Bronchial epithelial cell (primary cell): ENCODE measurements at regions not wholly inside any gene's neighbourhood (a gene's known extent, or its start where the extent isn't known, plus 50 kb on each side); places are given as distances from the start of the nearest gene placed in this dataset.
A peak's percentile ranks its signal among the peaks of the same experiment; 100 is the strongest.

ENCODE experiments used
- DNase-seq: peaks from one replicate; pipeline ENCODE4 v3.0.0-alpha.2; 2010; ENCODE audit warnings: low read depth
- FAIRE-seq: peaks from 2 replicates; lab custom pipeline; 2011; peaks lifted over from hg19 to GRCh38; lab: Jason Lieb, UNC
- H3K27me3 ChIP-seq: 2 replicates; pipeline ENCODE4 v1.5.1; 2011; ENCODE audit warnings: low read length; ENCODE audit not compliant: control insufficient read depth, insufficient read depth
- H3K36me3 ChIP-seq: 2 replicates; pipeline ENCODE4 v1.5.1; 2011; ENCODE audit warnings: low read length; ENCODE audit not compliant: control insufficient read depth, insufficient read depth
- H3K4me3 ChIP-seq: 2 replicates; pipeline ENCODE4 v1.5.1; 2011; ENCODE audit warnings: mild to moderate bottlenecking, low read depth, low read length, control low read depth
- TF ChIP-seq, protein P1 (sequence below): IDR thresholded peaks from 2 replicates; pipeline ENCODE4 v1.5.1; 2011; ENCODE audit warnings: mild to moderate bottlenecking, moderate library complexity, low read length, control low read depth, inconsistent platforms; ENCODE audit not compliant: insufficient read depth, severe bottlenecking

DNA sequence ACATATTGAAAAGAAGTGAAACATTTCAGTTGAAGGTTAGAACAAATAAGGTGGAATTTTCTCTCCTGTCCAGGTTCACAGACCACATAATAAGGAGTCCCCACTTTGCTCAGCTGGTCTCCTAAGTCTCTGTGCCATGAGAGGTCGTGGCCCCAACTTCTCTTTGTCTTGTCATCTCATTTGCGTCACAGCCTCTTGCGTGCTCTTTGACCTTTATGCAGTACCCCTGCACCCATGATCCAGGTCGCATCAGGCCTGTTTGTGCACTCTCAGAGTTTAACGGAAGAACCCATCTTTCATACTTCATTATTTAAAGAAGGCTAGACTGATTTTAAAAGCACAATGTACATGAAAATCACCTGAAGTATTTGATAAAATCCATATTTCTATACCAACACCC is 110.4 kb upstream of the BMP2 start:
- H3K36me3 ChIP-seq, result no peaks in the 10 kb centered on the region
- FAIRE-seq, result no peak
- H3K27me3 ChIP-seq, result no peaks in the 10 kb centered on the region
- H3K4me3 ChIP-seq, result no peak overlapping the region
- DNase-seq, result no peak
- TF ChIP-seq, protein P1, sequence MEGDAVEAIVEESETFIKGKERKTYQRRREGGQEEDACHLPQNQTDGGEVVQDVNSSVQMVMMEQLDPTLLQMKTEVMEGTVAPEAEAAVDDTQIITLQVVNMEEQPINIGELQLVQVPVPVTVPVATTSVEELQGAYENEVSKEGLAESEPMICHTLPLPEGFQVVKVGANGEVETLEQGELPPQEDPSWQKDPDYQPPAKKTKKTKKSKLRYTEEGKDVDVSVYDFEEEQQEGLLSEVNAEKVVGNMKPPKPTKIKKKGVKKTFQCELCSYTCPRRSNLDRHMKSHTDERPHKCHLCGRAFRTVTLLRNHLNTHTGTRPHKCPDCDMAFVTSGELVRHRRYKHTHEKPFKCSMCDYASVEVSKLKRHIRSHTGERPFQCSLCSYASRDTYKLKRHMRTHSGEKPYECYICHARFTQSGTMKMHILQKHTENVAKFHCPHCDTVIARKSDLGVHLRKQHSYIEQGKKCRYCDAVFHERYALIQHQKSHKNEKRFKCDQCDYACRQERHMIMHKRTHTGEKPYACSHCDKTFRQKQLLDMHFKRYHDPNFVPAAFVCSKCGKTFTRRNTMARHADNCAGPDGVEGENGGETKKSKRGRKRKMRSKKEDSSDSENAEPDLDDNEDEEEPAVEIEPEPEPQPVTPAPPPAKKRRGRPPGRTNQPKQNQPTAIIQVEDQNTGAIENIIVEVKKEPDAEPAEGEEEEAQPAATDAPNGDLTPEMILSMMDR, result no peak

DNA sequence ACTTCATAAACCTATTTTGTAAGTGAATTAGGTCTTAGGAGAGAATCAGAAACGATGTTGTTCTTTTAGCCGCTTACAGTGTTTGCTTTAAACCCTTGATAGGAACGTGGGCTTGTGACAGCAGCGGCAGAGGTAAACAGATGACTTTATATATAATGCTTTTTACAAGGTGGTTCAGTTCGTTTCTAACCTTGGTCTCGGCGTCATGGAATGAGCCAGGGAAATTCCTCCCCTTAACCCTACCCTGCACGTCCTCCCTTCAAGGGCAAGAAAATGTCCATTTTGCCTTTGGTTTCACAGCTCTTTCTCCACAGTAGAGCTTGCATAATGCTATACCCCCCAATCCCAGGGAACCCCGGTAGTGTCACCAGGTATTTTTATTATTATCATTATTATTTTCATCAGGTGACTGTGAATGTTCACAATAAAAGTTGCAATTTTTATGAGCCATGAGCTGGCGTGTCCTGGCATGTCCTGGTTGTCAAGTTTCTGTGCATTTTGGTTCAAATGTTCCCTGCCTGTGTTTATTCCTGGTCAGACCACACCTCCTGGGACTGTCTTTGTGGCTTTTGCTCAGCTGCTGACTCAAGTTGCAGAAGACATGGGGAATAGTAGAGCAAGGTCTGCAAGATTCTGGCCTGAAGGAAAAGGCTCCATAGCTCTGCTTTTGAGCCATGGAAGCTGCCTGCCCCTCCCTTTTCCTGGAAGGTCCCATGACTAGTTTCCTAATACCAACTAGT is 112.8 kb upstream of the BMP2 start:
- TF ChIP-seq, protein P1, result no peak
- no peaks in the 10 kb centered on the region for H3K36me3 ChIP-seq
- peak; percentile 98 for DNase-seq
- FAIRE-seq, result no peak
- H3K27me3 ChIP-seq, result no peaks in the 10 kb centered on the region
- H3K4me3 ChIP-seq, result no peak overlapping the region

DNA sequence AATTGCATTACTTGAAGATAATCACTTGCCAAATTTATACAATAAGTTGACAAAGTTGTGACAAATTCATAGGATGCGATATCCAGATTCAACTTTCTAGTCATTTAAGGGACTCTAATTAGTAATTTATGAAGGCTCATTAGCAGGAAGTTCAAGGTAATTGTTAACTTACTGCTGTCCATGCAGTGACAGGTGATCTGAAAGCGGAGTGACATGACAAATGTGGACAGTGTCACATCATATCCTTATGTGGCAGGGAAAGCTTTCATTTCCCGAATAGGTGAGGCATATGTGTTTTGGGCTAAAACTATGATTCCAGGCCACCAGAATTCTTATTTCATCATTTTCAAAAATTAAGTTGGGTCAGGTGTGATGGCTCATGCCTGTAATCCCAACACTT is 115.9 kb upstream of the BMP2 start:
- no peak overlapping the region for H3K4me3 ChIP-seq
- TF ChIP-seq, protein P1, result no peak
- no peak for FAIRE-seq
- H3K27me3 ChIP-seq, result no peaks in the 10 kb centered on the region
- DNase-seq, result no peak
- no peaks in the 10 kb centered on the region for H3K36me3 ChIP-seq

DNA sequence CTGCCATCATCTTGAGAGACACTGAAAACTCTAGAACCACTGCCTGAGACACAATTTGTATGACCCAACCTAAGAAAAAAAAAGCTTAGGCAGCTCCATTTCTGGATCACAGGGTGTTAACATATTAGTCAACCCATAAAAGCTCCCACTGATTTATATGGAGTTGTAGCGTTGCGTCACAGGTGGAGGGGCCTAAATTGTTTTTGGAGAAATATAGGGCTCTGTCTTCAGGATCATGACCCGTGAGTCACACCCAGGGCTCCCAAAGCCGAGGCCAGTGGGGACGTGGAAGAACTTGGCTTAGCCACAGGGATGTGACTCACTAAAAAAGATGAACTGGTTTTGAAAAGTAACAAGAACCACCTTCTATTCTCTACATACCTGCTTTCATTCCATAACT is 116.5 kb upstream of the BMP2 start:
- Histone ChIP-seq H3K4me3 (no peak overlapping the region), H3K27me3 (no peaks in the 10 kb centered on the region), H3K36me3 (no peaks in the 10 kb centered on the region)
- TF ChIP-seq, protein P1, result no peak
- FAIRE-seq, result no peak
- peak; percentile 91 for DNase-seq

DNA sequence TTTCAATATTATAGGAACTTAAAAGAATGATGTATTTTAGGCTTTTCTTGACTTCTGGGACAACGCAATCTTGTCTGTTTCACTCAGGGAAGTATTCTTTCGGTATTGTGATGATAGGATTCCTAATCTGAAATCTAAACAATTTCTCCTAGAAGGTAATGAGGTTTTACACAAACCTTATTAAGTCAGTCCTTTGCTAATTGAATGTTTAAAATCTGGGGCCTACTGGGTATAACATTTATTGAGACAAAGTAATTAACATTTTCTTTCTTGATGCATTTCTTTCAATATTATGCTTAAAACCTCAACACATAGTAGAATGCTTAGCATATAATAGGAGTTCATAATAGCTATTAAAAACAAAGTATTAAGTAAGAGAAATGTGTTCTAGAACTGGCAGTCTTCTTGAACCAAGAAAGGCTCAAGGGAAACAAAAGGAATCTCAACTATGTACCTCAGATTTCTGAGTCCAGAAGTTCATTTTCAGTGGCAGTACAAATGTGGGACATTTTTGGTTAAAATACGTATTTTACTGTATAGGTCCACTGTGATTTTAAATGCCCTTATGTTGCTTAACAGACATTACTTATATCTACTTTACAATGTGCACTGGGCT is 121.4 kb upstream of the BMP2 start:
- Histone ChIP-seq H3K4me3 (no peak overlapping the region), H3K27me3 (no peaks in the 10 kb centered on the region), H3K36me3 (no peaks in the 10 kb centered on the region)
- TF ChIP-seq, protein P1, result no peak
- no peak for DNase-seq
- FAIRE-seq, result no peak
